Renal cortical epithelial cell (primary cell): ENCODE measurements at regions not wholly inside any gene's neighbourhood (a gene's known extent, or its start where the extent isn't known, plus 50 kb on each side); places are given as distances from the start of the nearest gene placed in this dataset.
A peak's percentile ranks its signal among the peaks of the same experiment; 100 is the strongest.

Experiments
- DNase-seq: peaks from one replicate; pipeline ENCODE4 v3.0.0-alpha.2; 2011; ENCODE audit warnings: low read depth

GRCh38 chr2:146503366-146503765 is 1341.5 kb upstream of the ACVR2A start:
- no peak for DNase-seq

- no peak for DNase-seq
These were observed 1348.6 kb upstream of the ACVR2A start for GRCh38 chr2:146496248-146496647.

DNA sequence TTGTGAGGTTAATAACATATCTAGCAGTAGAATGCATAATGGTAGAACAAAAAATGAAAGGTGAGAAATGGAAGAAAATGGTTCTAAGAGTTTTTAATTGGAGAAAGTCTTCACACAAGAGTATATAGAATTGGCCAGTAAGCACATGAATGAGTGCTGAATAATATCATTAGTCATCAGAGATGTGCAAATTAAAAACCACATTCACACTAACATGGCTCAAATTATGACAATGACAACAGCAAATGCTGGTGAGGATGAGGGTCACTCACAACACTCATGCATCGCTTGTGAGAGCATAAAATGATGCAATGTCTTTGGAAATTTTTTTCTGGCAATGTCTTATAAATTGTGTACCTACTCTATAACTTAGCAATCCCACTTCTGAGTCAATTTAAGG is 1355.4 kb upstream of the ACVR2A start:
- peak; percentile 37 for DNase-seq

- peak; percentile 48 for DNase-seq
These were observed 1363.2 kb upstream of the ACVR2A start for GRCh38 chr2:146481629-146482028.

- no peak for DNase-seq
These were observed 1367.4 kb upstream of the ACVR2A start for GRCh38 chr2:146477383-146477782.

GRCh38 chr2:146468578-146468977 is 1376.3 kb upstream of the ACVR2A start:
- no peak for DNase-seq

DNA sequence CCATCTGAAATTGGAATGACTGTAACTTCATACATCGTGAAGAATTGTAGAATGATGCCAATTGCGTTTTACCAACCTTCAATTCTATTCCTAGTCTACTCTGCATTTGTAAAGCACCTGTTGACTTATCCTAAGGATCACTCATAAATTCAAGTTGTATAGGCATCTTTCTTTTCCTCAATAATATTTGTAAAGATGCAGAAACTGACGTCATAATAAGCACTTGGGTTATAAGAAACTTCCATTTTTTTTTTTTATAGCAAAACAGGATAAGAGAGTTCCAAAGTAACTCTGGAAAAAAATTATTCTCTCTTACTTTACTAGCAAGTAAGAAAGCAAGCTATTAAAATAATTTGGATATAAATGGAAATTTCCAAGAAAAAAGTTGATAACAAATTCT is 1377.4 kb upstream of the ACVR2A start:
- DNase-seq, result no peak

DNA sequence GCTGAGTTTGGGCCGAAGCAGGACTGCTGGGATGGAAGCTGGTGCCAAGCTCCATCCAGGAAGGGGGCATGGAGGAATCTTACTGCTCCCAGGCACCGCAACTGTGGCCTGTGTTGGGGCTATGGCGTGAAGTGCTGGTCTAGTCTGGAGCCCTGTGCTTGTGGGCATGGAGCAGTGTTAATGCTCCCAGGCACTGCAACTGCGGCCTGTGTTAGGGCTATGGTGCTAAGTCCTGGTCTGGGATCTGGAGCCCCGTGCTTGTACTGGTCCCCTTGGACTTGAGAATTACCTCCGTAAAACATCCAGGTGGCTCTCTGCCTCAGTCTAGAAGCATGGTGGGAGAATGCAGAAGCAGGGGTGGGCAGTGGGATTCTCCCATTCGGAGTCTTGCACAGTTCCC is 1379.4 kb upstream of the ACVR2A start:
- DNase-seq, result no peak

GRCh38 chr2:146461068-146461467 is 1383.8 kb upstream of the ACVR2A start:
- DNase-seq, result no peak

DNA sequence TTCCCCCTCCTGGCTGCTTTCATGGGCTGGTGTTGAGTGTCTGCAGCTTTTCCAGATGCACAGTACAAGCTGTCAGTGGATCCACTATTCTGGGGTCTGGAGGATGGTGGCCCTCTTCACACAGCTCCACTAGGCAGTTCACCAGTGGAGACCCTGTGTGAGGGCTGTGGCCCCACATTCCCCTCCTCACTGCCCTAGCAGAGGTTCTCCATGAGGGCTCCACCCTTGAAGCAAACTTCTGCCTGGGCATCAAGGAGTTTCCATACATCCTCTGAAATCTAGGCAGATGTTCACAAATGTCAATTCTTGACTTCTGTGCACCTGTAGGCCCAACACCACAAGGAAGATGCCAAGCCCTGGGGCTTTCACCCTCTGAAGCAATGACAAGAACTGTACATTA is 1386.2 kb upstream of the ACVR2A start:
- DNase-seq, result no peak

DNA sequence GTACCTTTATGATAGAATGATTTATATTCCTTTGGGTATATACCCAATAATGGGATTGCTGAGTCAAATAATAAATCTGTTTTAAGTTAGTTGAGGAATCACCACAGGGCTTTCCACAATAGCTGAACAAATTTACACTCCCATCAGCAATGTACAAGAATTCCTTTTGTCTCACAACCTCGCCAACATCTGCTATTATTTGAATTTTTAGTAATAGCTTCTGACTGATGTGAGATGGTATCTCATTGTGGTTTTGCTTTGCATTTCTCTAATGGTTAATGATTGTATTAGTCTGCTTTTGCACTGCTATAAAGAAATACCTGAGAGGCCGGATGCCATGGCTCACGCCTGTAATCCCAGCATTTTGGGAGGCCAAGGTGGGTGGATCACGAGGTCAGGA is 1387.6 kb upstream of the ACVR2A start:
- DNase-seq, result no peak

DNA sequence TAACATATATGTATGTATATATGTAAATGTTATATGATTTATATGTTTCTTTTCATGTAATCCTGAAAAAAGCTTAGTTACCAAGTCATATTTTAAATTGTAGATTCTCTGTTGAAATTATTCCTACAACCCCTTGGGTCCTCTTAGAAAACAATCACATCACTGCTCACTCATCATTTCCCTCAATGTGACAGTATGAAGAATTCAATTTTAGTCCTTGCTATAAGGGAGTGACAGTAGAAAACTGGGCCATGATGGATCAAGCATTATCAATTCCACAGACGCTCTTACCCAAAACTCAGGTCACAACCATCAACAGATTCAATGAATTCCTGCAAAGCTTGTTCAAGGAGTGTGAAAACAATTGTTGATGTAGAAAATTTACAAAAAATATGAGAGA is 1389.5 kb upstream of the ACVR2A start:
- no peak for DNase-seq

DNA sequence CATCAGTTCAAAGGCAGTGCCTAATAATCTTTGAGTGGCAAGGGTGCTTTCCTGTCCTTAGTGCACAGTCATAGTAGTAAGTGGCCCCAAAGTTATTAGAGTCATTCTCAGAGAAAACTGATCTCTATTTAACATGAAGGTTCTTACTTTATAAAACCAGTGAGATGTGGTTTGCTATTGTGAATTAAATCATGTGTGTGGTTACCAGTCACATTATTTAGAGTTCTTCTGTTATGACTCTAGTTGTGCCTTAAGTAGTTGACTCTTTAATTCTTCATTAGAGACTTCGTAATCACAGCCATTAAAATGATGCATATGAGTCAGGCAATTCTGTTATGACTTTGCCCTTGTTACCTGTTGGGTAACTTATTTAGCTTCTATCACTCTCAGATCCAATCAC is 1392.9 kb upstream of the ACVR2A start:
- DNase-seq, result peak; percentile 3

GRCh38 chr2:146450131-146450530 is 1394.7 kb upstream of the ACVR2A start:
- DNase-seq, result no peak

DNA sequence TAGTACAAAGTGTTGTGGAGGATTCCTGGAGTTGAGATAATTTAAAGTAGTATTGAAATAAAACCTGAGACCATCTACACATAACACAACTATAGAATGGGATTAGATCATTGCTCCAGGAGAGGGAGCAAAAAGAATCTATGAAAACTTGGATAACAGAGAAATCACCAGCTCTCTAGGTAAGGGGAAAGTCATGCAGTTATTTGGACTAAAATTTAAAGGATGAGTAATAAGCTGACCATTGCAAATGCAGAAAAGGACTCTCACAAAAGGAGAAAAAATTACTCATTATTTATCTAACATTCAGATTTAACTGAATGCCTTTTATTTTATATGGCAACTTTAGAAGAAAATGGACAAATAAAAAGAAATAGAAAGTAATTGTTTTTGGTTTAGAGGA is 1399.8 kb upstream of the ACVR2A start:
- DNase-seq, result no peak

DNA sequence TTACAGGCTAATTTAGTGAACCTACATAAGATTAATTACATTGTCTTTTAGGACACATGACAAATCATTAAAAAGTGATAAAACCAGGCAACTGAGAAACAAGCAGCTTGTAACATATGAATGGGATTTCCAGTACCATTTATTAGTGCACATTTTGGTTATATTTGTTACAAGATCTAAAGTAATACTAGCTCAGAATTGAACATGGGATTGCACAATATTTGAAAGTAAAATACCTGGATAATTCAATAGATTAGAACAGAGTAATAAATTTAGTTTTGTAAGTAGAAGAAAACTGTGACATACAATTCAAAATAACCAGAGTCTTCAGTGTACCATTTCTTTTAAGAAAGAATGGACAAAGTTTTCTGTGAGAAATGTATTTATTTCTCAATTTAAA is 1400.7 kb upstream of the ACVR2A start:
- DNase-seq, result no peak

GRCh38 chr2:146438246-146438645 is 1406.6 kb upstream of the ACVR2A start:
- no peak for DNase-seq

GRCh38 chr2:146437712-146438111 is 1407.1 kb upstream of the ACVR2A start:
- no peak for DNase-seq

DNA sequence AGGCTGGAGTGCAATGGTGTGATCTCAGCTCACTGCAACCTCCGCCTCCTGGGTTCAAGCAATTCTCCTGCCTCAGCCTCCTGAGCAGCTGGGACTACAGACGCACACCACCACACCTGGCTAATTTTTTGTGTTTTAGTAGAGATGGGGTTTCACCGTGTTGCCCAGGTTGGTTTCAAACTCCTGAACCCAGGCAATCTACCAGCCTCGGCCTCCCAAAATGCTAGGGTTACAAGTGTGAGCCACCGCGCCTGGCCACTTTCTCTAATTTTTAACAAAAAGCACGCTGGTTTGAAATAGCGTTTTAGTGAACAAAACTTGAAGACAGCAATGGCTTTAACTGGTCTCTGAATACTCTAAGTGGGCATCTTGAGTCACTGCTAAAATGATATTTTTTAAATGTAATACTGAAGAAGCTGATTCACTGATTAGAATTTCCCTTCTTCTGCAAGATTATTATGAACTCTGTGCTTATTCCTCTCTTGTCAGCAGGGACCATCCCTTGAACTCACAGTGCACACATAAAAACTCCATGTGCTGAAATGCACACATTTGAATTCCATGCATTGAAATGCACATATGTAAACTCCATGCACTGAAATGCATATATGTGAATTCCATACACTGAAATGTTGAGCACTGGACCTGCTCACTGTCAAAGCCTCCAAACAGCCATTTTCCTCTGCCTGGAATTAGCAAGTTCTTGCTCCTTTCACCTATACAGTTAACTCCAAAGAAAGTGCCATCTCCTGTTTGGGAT is 1411.5 kb upstream of the ACVR2A start:
- DNase-seq, result no peak

DNA sequence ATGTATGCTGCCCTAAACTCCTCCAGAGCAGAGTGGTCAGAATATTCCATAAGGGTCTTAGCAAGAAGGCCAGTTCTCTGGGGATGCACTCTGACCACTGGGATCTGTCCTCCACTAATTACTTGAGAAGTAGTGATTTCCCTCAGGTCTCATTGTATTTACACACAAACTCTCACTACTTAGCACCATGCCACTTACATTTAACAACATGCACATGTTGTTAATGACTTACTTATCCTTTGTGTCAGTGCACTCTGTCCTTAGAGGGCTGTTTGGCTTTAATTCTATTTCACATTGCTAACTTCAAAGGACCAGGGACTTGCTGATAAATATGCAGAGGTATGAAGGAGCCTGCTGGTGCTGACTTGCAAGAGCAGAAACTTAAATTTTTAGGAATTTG is 1415.5 kb upstream of the ACVR2A start:
- DNase-seq, result no peak

- DNase-seq, result no peak
These were observed 1426.9 kb upstream of the ACVR2A start for GRCh38 chr2:146417942-146418341.

DNA sequence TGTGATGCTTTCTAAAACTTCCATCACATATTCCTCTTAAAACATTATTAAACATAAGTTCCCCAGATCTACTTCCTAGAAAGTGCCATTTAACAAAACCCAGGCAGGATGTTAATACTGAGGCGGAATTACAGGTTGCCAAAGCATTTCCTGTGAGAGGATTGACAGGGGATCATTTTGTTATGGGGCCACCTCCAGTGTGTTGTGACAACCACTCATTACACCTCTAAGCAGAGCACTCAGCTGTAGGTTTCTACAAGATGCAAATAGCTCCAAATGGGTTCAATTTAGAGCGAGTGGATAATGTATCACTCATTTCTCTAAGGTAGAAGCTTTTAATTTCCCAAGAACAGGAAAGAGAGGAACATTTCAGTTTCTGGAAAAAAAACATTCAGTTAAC is 1429.5 kb upstream of the ACVR2A start:
- no peak for DNase-seq

DNA sequence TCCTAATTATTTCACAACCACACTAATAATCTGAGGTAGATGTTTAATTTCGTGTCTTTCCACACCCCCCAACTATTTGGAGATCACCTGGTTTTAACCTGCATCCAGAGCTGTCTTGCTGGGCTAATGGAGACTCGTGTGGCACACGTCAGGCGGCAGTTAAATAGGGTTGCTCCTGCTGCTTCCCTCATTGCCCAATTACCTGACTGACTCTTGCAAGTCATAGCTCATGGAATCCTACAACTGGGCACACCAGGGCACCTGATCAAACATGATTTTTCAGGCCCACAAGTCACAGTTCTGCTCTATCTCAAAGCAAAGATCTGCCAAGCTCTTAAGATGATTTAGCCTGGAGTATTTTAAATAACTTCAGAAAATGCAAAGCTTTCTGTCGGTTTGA is 1430.4 kb upstream of the ACVR2A start:
- no peak for DNase-seq

DNA sequence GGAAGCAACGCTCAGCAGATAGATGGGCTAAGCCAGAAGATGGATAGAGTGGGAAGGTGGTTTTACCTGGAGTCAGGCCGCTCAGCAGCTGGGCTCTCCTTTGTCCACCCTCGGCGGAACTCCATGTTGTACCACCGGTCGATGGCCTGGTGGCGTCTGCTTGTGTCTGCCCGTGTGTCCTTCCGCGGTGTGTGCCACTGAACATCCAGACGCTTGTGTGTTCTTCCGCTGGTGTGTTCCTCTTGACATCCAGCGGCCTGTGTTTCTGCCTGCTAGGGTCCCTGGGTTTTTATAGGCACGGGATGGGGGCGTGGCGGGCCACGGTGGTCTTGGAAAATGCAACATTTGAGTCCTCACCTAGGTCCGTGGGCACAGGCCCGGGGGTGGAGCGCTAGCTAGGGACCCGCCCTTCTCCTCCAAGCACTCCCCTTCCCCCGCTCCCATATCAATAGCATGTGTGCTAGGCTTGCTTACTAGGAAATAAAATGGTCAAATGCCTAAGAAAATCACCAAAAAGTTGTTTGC is 1431.7 kb upstream of the ACVR2A start:
- no peak for DNase-seq
